GM13976 (cell line): ENCODE measurements at regions not wholly inside any gene's neighbourhood (a gene's known extent, or its start where the extent isn't known, plus 50 kb on each side); places are given as distances from the start of the nearest gene placed in this dataset.

Experiments used
- DNase-seq: peaks from one replicate; pipeline ENCODE4 v3.0.0; 2012; ENCODE audit warnings: low spot score
- CTCF ChIP-seq: IDR thresholded peaks from 2 replicates; pipeline ENCODE4 v1.5.1; 2012; ENCODE audit warnings: borderline replicate concordance, mild to moderate bottlenecking; ENCODE audit not compliant: insufficient read depth; ENCODE audit errors: extremely low read depth, missing control alignments, control extremely low read depth
- in situ Hi-C: fragments of 300-500 bp; cut with MboI; formaldehyde crosslinking; loops from one replicate; pipeline ENCODE4 v1.12.0; 2022; ENCODE audit warnings: low sequenced_read_pairs, mixed read lengths, inconsistent platforms; ENCODE audit not compliant: unreplicated experiment

- in situ Hi-C loops: no loop called here
- no peak for DNase-seq
- no peak for TF ChIP-seq CTCF
Measured at GRCh38 chr18:40930211-40930882, 1024.7 kb upstream of the PIK3C3 start.

- no peak for TF ChIP-seq CTCF
- DNase-seq: no peak
- in situ Hi-C loops: no loop called here
Measured at GRCh38 chr18:40929399-40929798, 1025.6 kb upstream of the PIK3C3 start.

GRCh38 chr18:40926679-40927078 is 1028.4 kb upstream of the PIK3C3 start:
- no peak for DNase-seq
- in situ Hi-C loops: no loop called here

GRCh38 chr18:40925071-40925541 is 1029.9 kb upstream of the PIK3C3 start:
- no peak for DNase-seq
- TF ChIP-seq CTCF: no peak
- in situ Hi-C loops: no loop called here

More at GRCh38 chr18:40926679-40927078, 1028.4 kb upstream of the PIK3C3 start:
- TF ChIP-seq CTCF: no peak

GRCh38 chr18:40921845-40922629 is 1033.0 kb upstream of the PIK3C3 start:
- no peak for DNase-seq
- in situ Hi-C loops: no loop called here
- no peak for TF ChIP-seq CTCF

GRCh38 chr18:40917056-40917455 is 1038.0 kb upstream of the PIK3C3 start:
- no peak for TF ChIP-seq CTCF
- DNase-seq: no peak
- in situ Hi-C loops: no loop called here

- in situ Hi-C loops: no loop called here
- TF ChIP-seq CTCF: no peak
- no peak for DNase-seq
Measured at GRCh38 chr18:40915724-40916123, 1039.3 kb upstream of the PIK3C3 start.
